Keratinocyte (primary cell): ENCODE measurements at regions not wholly inside any gene's neighbourhood (a gene's known extent, or its start where the extent isn't known, plus 50 kb on each side); places are given as distances from the start of the nearest gene placed in this dataset.

Experiments used
- DNase-seq: peaks from one replicate; pipeline ENCODE4 v3.0.0-alpha.2; 2011; ENCODE audit warnings: low read depth, missing footprints, low spot score
- FAIRE-seq: peaks from 2 replicates; lab custom pipeline; 2011; peaks lifted over from hg19 to GRCh38; lab: Jason Lieb, UNC
- H2AFZ ChIP-seq: 2 replicates; pipeline ENCODE4 v1.6.0; 2012; ENCODE audit warnings: low read length, control low read depth, inconsistent platforms; ENCODE audit not compliant: control insufficient read depth
- H3K27ac ChIP-seq: 2 replicates; pipeline ENCODE4 v1.5.1; 2011; ENCODE audit warnings: low read length; ENCODE audit not compliant: control insufficient read depth, insufficient read depth
- H3K27me3 ChIP-seq: 3 replicates; pipeline ENCODE4 v1.6.0; 2011; ENCODE audit warnings: low read length; ENCODE audit not compliant: control insufficient read depth, insufficient read depth; ENCODE audit errors: extremely low read depth
- H3K36me3 ChIP-seq, 2 experiments: 2 replicates in 1 of 2; 3 replicates in 1 of 2; pipeline ENCODE4 v1.5.1; 2011; ENCODE audit warnings: low read length in 2 of 2, mild to moderate bottlenecking in 1 of 2; ENCODE audit not compliant: control insufficient read depth in 2 of 2, insufficient read depth in 2 of 2; ENCODE audit errors: extremely low read depth in 1 of 2
- H3K4me1 ChIP-seq: 3 replicates; pipeline ENCODE4 v1.5.1; 2011; ENCODE audit warnings: low read length; ENCODE audit not compliant: control insufficient read depth, insufficient read depth; ENCODE audit errors: extremely low read depth
- H3K4me2 ChIP-seq: 3 replicates; pipeline ENCODE4 v1.6.0; 2011; ENCODE audit warnings: low read depth, low read length; ENCODE audit not compliant: control insufficient read depth, insufficient read depth; ENCODE audit errors: extremely low read depth
- H3K4me3 ChIP-seq, 3 experiments: fragments of 200-600 bp in 1 of 3; sonication (generic) in 1 of 3; 2 replicates in 2 of 3; 3 replicates in 1 of 3; pipeline ENCODE4 v1.5.1; 2011 to 2016; ENCODE audit warnings: low read length in 3 of 3, mild to moderate bottlenecking in 3 of 3, control low read depth in 2 of 3, inconsistent platforms in 1 of 3, low read depth in 1 of 3, mixed read lengths in 1 of 3, mixed run types in 1 of 3, moderate library complexity in 1 of 3; ENCODE audit not compliant: control insufficient read depth in 2 of 3, insufficient read depth in 2 of 3; ENCODE audit errors: extremely low read depth in 1 of 3
- H3K79me2 ChIP-seq: 2 replicates; pipeline ENCODE4 v1.6.0; 2012; ENCODE audit warnings: low read length; ENCODE audit not compliant: control insufficient read depth, insufficient read depth
- H3K9ac ChIP-seq: 3 replicates; pipeline ENCODE4 v1.6.0; 2011; ENCODE audit warnings: low read length; ENCODE audit not compliant: control insufficient read depth, insufficient read depth; ENCODE audit errors: extremely low read depth
- H3K9me1 ChIP-seq: 3 replicates; pipeline ENCODE4 v1.6.0; 2011; ENCODE audit warnings: low read length; ENCODE audit not compliant: control insufficient read depth, insufficient read depth; ENCODE audit errors: extremely low read depth
- H3K9me3 ChIP-seq: 2 replicates; pipeline ENCODE4 v1.5.1; 2012; ENCODE audit warnings: low read depth, low read length; ENCODE audit not compliant: control insufficient read depth
- H4K20me1 ChIP-seq: 3 replicates; pipeline ENCODE4 v1.6.0; 2011; ENCODE audit warnings: low read length; ENCODE audit not compliant: control insufficient read depth, insufficient read depth; ENCODE audit errors: extremely low read depth
- CTCF ChIP-seq, 3 experiments: IDR thresholded peaks in 1 of 3; conservative IDR thresholded peaks in 1 of 3; optimal IDR thresholded peaks in 1 of 3; 2 replicates in 2 of 3; 3 replicates in 1 of 3; pipeline versions ENCODE3 to v1.5.1; 2011; ENCODE audit warnings: low read length in 3 of 3, mild to moderate bottlenecking in 3 of 3, moderate library complexity in 2 of 3, control low read depth in 1 of 3, inconsistent platforms in 1 of 3; ENCODE audit not compliant: insufficient read depth in 2 of 3; ENCODE audit errors: extremely low read depth in 1 of 3
- EZH2 ChIP-seq: IDR thresholded peaks from one replicate; pipeline ENCODE4 v1.6.1; 2012; ENCODE audit warnings: inconsistent platforms, mild to moderate bottlenecking, low read length, moderate library complexity
- dilution Hi-C: fragments of 300-500 bp; cut with MboI; formaldehyde crosslinking; loops from one replicate; pipeline ENCODE4 v1.7.0; 2020; ENCODE audit warnings: low sequenced_read_pairs; ENCODE audit not compliant: extremely low pct_ligation_motif_present

- Histone ChIP-seq H2AFZ (no peak overlapping the region), H3K27ac (no peak overlapping the region), H3K4me1 (no peaks in the 10 kb centered on the region), H3K9me3 (no peaks in the 10 kb centered on the region), H3K9ac (no peak overlapping the region), H4K20me1 (no peaks in the 10 kb centered on the region), H3K9me1 (no peaks in the 10 kb centered on the region), H3K36me3 (no peaks in the 10 kb centered on the region), H3K79me2 (no peaks in the 10 kb centered on the region), H3K4me3 (no peak overlapping the region), H3K4me2 (no peak overlapping the region), H3K27me3 (no peaks in the 10 kb centered on the region)
- dilution Hi-C loops, result no loop called here
- DNase-seq (no peak), FAIRE-seq (no peak)
- TF ChIP-seq EZH2, result no peak
- TF ChIP-seq CTCF (optimal IDR thresholded peaks at IDR 0.05 in 1 of 3, IDR thresholded peaks at IDR 0.05 in 1 of 3, conservative IDR thresholded peaks at IDR 0.05 in 1 of 3; ENCODE audit: extremely low read depth in 1 of 3, insufficient read depth in 2 of 3, low read length in 3 of 3), result no peak
Observed at GRCh38 chr11:91854780-91855179, 369.8 kb upstream of the FAT3 start.

GRCh38 chr11:91854171-91854570, 370.4 kb upstream of the FAT3 start:
- Histone ChIP-seq H2AFZ (no peak overlapping the region), H3K9ac (no peak overlapping the region), H4K20me1 (no peaks in the 10 kb centered on the region), H3K4me2 (no peak overlapping the region), H3K36me3 (no peaks in the 10 kb centered on the region), H3K9me3 (no peaks in the 10 kb centered on the region), H3K79me2 (no peaks in the 10 kb centered on the region), H3K27me3 (no peaks in the 10 kb centered on the region), H3K27ac (no peak overlapping the region), H3K4me1 (no peaks in the 10 kb centered on the region), H3K9me1 (no peaks in the 10 kb centered on the region), H3K4me3 (no peak overlapping the region)
- dilution Hi-C loops, result no loop called here
- FAIRE-seq, result no peak
- no peak for DNase-seq
- no peak for TF ChIP-seq CTCF (optimal IDR thresholded peaks at IDR 0.05 in 1 of 3, IDR thresholded peaks at IDR 0.05 in 1 of 3, conservative IDR thresholded peaks at IDR 0.05 in 1 of 3; ENCODE audit: extremely low read depth in 1 of 3, insufficient read depth in 2 of 3, low read length in 3 of 3)
- no peak for TF ChIP-seq EZH2
